Neural crest cell (in vitro differentiated cells): ENCODE measurements at regions not wholly inside any gene's neighbourhood (a gene's known extent, or its start where the extent isn't known, plus 50 kb on each side); places are given as distances from the start of the nearest gene placed in this dataset.

ENCODE experiments used
- DNase-seq: peaks from one replicate; pipeline ENCODE4 v3.0.0; 2021; ENCODE audit warnings: low read depth, mixed read lengths, low spot score
- H3K27ac Mint-ChIP-seq: one replicate; pipeline ENCODE4 v1.8.0; 2021; ENCODE audit warnings: mild to moderate bottlenecking, mixed read lengths; ENCODE audit not compliant: unreplicated experiment
- H3K27me3 Mint-ChIP-seq: 2 replicates; pipeline ENCODE4 v1.8.0; 2021; ENCODE audit warnings: low read depth, mild to moderate bottlenecking, mixed read lengths
- H3K36me3 Mint-ChIP-seq: 2 replicates; pipeline ENCODE4 v1.8.0; 2021; ENCODE audit warnings: low read depth, mild to moderate bottlenecking, mixed read lengths
- H3K4me1 Mint-ChIP-seq: 2 replicates; pipeline ENCODE4 v1.8.0; 2021; ENCODE audit warnings: mixed read lengths
- H3K4me3 Mint-ChIP-seq: one replicate; pipeline ENCODE4 v1.8.0; 2021; ENCODE audit warnings: mild to moderate bottlenecking, mixed read lengths
- H3K9me3 Mint-ChIP-seq: 2 replicates; pipeline ENCODE4 v1.8.0; 2021; ENCODE audit warnings: mixed read lengths
- CTCF ChIP-seq: fragments of 200-600 bp; sonication (generic); conservative IDR thresholded peaks from 2 replicates; pipeline ENCODE4 v1.5.0; 2021; ENCODE audit warnings: antibody characterized with exemption, mild to moderate bottlenecking

GRCh38 chr13:67285611-67286010, 55.5 kb upstream of the PCDH9 start:
- no peak for TF ChIP-seq CTCF
- no peaks in the 10 kb centered on the region for H3K36me3 Mint-ChIP-seq
- H3K4me3 Mint-ChIP-seq = no peak overlapping the region
- H3K4me1 Mint-ChIP-seq = no peaks in the 10 kb centered on the region
- no peak overlapping the region for H3K27ac Mint-ChIP-seq
- H3K9me3 Mint-ChIP-seq = no peaks in the 10 kb centered on the region
- no peaks in the 10 kb centered on the region for H3K27me3 Mint-ChIP-seq
- DNase-seq = no peak

GRCh38 chr13:67283637-67284036, 53.5 kb upstream of the PCDH9 start:
- no peak for TF ChIP-seq CTCF
- Mint-ChIP-seq H3K4me3 (no peak overlapping the region), H3K27me3 (no peaks in the 10 kb centered on the region), H3K9me3 (no peaks in the 10 kb centered on the region), H3K36me3 (no peaks in the 10 kb centered on the region), H3K4me1 (no peaks in the 10 kb centered on the region), H3K27ac (no peak overlapping the region)
- no peak for DNase-seq

GRCh38 chr13:67281466-67281865, 51.3 kb upstream of the PCDH9 start:
- H3K36me3 Mint-ChIP-seq = no peaks in the 10 kb centered on the region
- peaks cover 3% of the 10 kb centered on the region for H3K9me3 Mint-ChIP-seq
- TF ChIP-seq CTCF = no peak
- no peak for DNase-seq
- no peak overlapping the region for H3K4me3 Mint-ChIP-seq
- no peak overlapping the region for H3K27ac Mint-ChIP-seq
- H3K27me3 Mint-ChIP-seq = no peaks in the 10 kb centered on the region
- no peaks in the 10 kb centered on the region for H3K4me1 Mint-ChIP-seq
